Ecto neural progenitor cell (in vitro differentiated cells): ENCODE measurements at regions not wholly inside any gene's neighbourhood (a gene's known extent, or its start where the extent isn't known, plus 50 kb on each side); places are given as distances from the start of the nearest gene placed in this dataset.

Source experiments
- DNase-seq: peaks from one replicate; pipeline ENCODE4 v3.0.0-alpha.2; 2018; ENCODE audit warnings: low spot score

GRCh38 chr18:78927156-78927555 lies 52.5 kb upstream of the SALL3 start:
- DNase-seq = no peak

- no peak for DNase-seq
Measured at GRCh38 chr18:78927616-78928015, 52.0 kb upstream of the SALL3 start.

- no peak for DNase-seq
Measured at GRCh38 chr18:78928076-78928475, 51.5 kb upstream of the SALL3 start.

GRCh38 chr18:78929516-78929915 lies 50.1 kb upstream of the SALL3 start:
- no peak for DNase-seq
